ENCODE measurements at regions not wholly inside any gene's neighbourhood (a gene's known extent, or its start where the extent isn't known, plus 50 kb on each side); places are given as distances from the start of the nearest gene placed in this dataset.

GRCh38 chr2:11044201-11044600, 111.1 kb upstream of the SLC66A3 start:
- DNase-seq, result no peak

- no peak for DNase-seq
Observed at GRCh38 chr2:11045294-11045693, 110.0 kb upstream of the SLC66A3 start.

GRCh38 chr2:11048335-11049008, 106.8 kb upstream of the SLC66A3 start:
- DNase-seq, result no peak

- DNase-seq, result no peak
Observed at GRCh38 chr2:11050565-11050964, 104.7 kb upstream of the SLC66A3 start.

- DNase-seq, result no peak
Observed at GRCh38 chr2:11051280-11051679, 104.0 kb upstream of the SLC66A3 start.

GRCh38 chr2:11053546-11053945, 101.7 kb upstream of the SLC66A3 start:
- no peak for DNase-seq

- no peak for DNase-seq
Observed at GRCh38 chr2:11054783-11055678, 100.2 kb upstream of the SLC66A3 start.

GRCh38 chr2:11055679-11056215, 99.5 kb upstream of the SLC66A3 start:
- no peak for DNase-seq

- DNase-seq, result no peak
Observed at GRCh38 chr2:11056614-11057013, 98.7 kb upstream of the SLC66A3 start.

GRCh38 chr2:11057031-11057430, 98.2 kb upstream of the SLC66A3 start:
- DNase-seq, result no peak

- no peak for DNase-seq
Observed at GRCh38 chr2:11058129-11058528, 97.1 kb upstream of the SLC66A3 start.

GRCh38 chr2:11060376-11061169, 94.7 kb upstream of the SLC66A3 start:
- DNase-seq, result no peak

GRCh38 chr2:11065833-11066485, 89.3 kb upstream of the SLC66A3 start:
- DNase-seq, result no peak

GRCh38 chr2:11067221-11068078, 87.8 kb upstream of the SLC66A3 start:
- DNase-seq, result no peak

GRCh38 chr2:11068079-11068741, 87.1 kb upstream of the SLC66A3 start:
- DNase-seq, result no peak

- DNase-seq, result no peak
Observed at GRCh38 chr2:11068856-11069526, 86.3 kb upstream of the SLC66A3 start.

- DNase-seq, result no peak
Observed at GRCh38 chr2:11069566-11070185, 85.6 kb upstream of the SLC66A3 start.

GRCh38 chr2:11071211-11071610, 84.1 kb upstream of the SLC66A3 start:
- DNase-seq, result no peak

GRCh38 chr2:11071939-11072338, 83.3 kb upstream of the SLC66A3 start:
- no peak for DNase-seq

Data from renal pelvis (tissue), 1 donor.